ENCODE measurements at regions not wholly inside any gene's neighbourhood (a gene's known extent, or its start where the extent isn't known, plus 50 kb on each side); places are given as distances from the start of the nearest gene placed in this dataset.
A peak's percentile ranks its signal among the peaks of the same experiment; 100 is the strongest.

DNA sequence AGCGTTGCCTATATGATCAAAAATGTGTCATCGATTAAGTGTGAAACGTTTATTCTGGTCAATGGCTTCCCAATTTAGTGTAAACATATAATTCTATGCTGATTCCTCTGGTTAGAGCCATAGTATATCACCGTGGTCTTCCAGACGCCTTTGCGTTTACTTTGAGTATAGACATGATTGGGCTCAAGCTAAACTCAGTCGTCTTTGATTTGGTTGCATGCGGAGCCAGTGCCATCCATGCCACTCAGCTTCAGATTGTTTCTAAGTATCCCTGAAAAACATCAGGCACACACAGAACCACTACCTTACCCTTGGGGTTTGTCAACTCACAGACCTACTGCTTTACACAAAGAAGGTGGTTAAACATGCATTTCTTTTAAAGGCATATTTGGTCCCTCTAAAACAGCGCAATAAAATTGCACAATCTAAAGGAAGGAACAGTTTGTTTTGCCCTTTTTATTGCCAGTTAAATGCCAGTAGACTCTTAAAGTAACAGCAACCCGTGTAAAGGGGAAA lies 273.6 kb upstream of the KLF6 start:
- TF ChIP-seq, protein P1, sequence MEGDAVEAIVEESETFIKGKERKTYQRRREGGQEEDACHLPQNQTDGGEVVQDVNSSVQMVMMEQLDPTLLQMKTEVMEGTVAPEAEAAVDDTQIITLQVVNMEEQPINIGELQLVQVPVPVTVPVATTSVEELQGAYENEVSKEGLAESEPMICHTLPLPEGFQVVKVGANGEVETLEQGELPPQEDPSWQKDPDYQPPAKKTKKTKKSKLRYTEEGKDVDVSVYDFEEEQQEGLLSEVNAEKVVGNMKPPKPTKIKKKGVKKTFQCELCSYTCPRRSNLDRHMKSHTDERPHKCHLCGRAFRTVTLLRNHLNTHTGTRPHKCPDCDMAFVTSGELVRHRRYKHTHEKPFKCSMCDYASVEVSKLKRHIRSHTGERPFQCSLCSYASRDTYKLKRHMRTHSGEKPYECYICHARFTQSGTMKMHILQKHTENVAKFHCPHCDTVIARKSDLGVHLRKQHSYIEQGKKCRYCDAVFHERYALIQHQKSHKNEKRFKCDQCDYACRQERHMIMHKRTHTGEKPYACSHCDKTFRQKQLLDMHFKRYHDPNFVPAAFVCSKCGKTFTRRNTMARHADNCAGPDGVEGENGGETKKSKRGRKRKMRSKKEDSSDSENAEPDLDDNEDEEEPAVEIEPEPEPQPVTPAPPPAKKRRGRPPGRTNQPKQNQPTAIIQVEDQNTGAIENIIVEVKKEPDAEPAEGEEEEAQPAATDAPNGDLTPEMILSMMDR (IDR thresholded peaks at IDR 0.05; ENCODE audit: low read depth, low read length) = no peak
- TF ChIP-seq MYC (IDR thresholded peaks at IDR 0.05; ENCODE audit: low read depth, low read length) (0 out of 2 replicates have a peak, but pooled peaks have one; percentile 29), POLR2A (IDR thresholded peaks at IDR 0.05; ENCODE audit: extremely low read depth, insufficient read length) (no peak)
- TF ChIP-seq, protein P2, sequence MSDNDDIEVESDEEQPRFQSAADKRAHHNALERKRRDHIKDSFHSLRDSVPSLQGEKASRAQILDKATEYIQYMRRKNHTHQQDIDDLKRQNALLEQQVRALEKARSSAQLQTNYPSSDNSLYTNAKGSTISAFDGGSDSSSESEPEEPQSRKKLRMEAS (IDR thresholded peaks at IDR 0.05; ENCODE audit: low read depth, low read length) = no peak
- peak; percentile 68 for DNase-seq (ENCODE audit: low read depth)
- H3K4me3 ChIP-seq (ENCODE audit: low read depth, low read length) = no peak overlapping the region

DNA sequence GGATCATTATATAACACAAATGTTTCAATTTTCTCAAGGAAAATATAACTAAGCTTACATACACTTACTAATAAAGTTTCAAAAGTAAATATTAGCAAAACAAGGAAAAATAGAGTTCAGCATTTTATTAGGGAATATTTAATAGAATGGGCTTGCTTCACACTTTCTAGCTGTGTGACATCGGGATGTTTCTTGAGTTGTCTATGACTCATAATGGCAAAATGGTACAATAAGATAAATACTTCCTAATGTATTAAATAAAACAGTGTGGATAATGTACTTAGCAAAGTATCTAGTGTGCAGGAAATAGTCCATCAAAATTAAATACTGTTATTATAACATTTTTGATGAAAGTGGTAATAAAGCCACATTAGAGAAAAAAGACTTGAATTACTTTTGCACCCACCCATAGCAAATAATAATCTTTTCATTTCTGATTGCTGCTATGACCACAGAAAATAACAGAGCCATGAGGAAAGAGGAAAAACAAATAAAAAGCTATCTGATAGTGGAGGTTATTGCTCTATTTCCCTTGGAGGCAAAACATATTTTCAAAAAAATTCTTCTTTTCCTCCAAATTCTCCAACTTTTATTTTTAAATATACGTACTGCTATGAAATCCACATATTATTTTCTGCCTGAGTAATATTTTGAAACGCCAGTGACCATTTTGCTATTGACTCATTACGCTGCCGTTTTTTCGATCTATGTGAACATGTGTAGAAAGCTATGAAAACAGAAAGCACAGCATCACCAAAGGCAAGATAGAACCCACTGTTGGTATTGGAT lies 272.9 kb upstream of the KLF6 start:
- TF ChIP-seq, protein P2 (IDR thresholded peaks at IDR 0.05; ENCODE audit: low read depth, low read length) = no peak
- TF ChIP-seq, protein P1 (IDR thresholded peaks at IDR 0.05; ENCODE audit: low read depth, low read length) = no peak
- TF ChIP-seq POLR2A (IDR thresholded peaks at IDR 0.05; ENCODE audit: extremely low read depth, insufficient read length) (no peak), MYC (IDR thresholded peaks at IDR 0.05; ENCODE audit: low read depth, low read length) (no peak)
- no peak for DNase-seq (ENCODE audit: low read depth)
- H3K4me3 ChIP-seq (ENCODE audit: low read depth, low read length) = no peak overlapping the region

DNA sequence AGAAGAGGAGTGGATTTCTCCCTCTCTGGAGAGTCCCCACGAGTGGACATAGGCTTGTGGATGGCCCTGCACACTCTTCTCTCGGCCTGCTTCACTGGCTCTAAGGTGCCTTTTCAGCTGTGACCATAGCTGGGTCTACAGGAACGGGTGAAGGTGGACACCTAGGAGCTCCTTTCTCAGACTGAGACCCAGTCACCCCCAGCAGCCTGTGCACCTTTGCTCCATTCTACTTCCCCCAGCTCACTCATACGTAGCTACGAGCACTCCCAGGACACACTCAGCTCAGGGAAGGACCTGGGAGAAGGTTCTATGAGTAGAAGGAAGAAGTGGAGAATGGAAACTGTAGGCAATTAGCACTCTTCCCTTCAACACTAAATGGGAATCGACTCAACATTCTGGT lies 272.0 kb upstream of the KLF6 start:
- TF ChIP-seq, protein P2 (IDR thresholded peaks at IDR 0.05; ENCODE audit: low read depth, low read length) = no peak
- TF ChIP-seq POLR2A (IDR thresholded peaks at IDR 0.05; ENCODE audit: extremely low read depth, insufficient read length) = no peak
- no peak for TF ChIP-seq MYC (IDR thresholded peaks at IDR 0.05; ENCODE audit: low read depth, low read length)
- TF ChIP-seq, protein P1 (IDR thresholded peaks at IDR 0.05; ENCODE audit: low read depth, low read length) = no peak
- no peak overlapping the region for H3K4me3 ChIP-seq (ENCODE audit: low read depth, low read length)
- DNase-seq (ENCODE audit: low read depth) = no peak

GRCh38 chr10:4054656-4055435 lies 269.8 kb upstream of the KLF6 start:
- H3K4me3 ChIP-seq (ENCODE audit: low read depth, low read length) = no peak overlapping the region
- TF ChIP-seq POLR2A (IDR thresholded peaks at IDR 0.05; ENCODE audit: extremely low read depth, insufficient read length) (no peak), MYC (IDR thresholded peaks at IDR 0.05; ENCODE audit: low read depth, low read length) (no peak)
- TF ChIP-seq, protein P2 (IDR thresholded peaks at IDR 0.05; ENCODE audit: low read depth, low read length) = no peak
- TF ChIP-seq, protein P1 (IDR thresholded peaks at IDR 0.05; ENCODE audit: low read depth, low read length) = no peak
- DNase-seq (ENCODE audit: low read depth) = no peak

GRCh38 chr10:4053940-4054339 lies 268.9 kb upstream of the KLF6 start:
- DNase-seq (ENCODE audit: low read depth) = peak; percentile 86
- TF ChIP-seq, protein P2 (IDR thresholded peaks at IDR 0.05; ENCODE audit: low read depth, low read length) = no peak
- TF ChIP-seq POLR2A (IDR thresholded peaks at IDR 0.05; ENCODE audit: extremely low read depth, insufficient read length) (no peak), MYC (IDR thresholded peaks at IDR 0.05; ENCODE audit: low read depth, low read length) (no peak)
- TF ChIP-seq, protein P1 (IDR thresholded peaks at IDR 0.05; ENCODE audit: low read depth, low read length) = no peak
- peak overlapping the region; percentile 39 for H3K4me3 ChIP-seq (ENCODE audit: low read depth, low read length)

All from NB4 (cell line).